ENCODE measurements at regions not wholly inside any gene's neighbourhood (a gene's known extent, or its start where the extent isn't known, plus 50 kb on each side); places are given as distances from the start of the nearest gene placed in this dataset.

DNA sequence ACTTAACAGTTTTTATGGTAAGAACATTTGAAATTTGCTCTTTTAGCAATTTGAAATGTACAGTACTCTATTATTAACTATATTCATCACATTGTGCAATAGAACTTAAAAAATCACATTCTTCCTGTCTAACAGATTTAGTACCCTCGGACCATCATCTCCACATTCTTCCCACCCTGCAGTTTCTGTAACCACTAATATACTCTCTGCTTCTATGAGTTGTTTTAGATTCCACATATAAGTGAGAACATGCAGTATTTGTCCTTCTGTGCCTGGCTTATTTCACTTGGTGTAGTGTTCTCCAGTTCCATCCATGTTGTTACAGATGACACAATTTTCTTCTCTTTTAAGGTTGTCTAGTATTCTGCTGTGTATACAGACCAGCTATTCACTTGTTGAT is 88.9 kb upstream of the SEC61G start:
- TF ChIP-seq CEBPB (IDR thresholded peaks at IDR 0.05) (no peak), YY1 (IDR thresholded peaks at IDR 0.05; ENCODE audit: low read depth) (no peak), FOXM1 (IDR thresholded peaks at IDR 0.05; ENCODE audit: borderline replicate concordance, low read depth) (no peak), REST (IDR thresholded peaks at IDR 0.05; ENCODE audit: low read depth) (no peak), NFIC (IDR thresholded peaks at IDR 0.05) (no peak), EGR1 (IDR thresholded peaks at IDR 0.05) (no peak), TCF12 (IDR thresholded peaks at IDR 0.05; ENCODE audit: low read depth) (no peak), TAF1 (IDR thresholded peaks at IDR 0.05; ENCODE audit: low read depth) (no peak), EP300 (IDR thresholded peaks at IDR 0.05; ENCODE audit: borderline replicate concordance) (no peak), ZBTB7A (IDR thresholded peaks at IDR 0.05; ENCODE audit: low read depth) (no peak), TEAD4 (IDR thresholded peaks at IDR 0.05) (no peak), CREB1 (IDR thresholded peaks at IDR 0.05; ENCODE audit: low read depth) (no peak), RAD21 (IDR thresholded peaks at IDR 0.05; ENCODE audit: low read depth) (no peak)
- TF ChIP-seq, protein P1, sequence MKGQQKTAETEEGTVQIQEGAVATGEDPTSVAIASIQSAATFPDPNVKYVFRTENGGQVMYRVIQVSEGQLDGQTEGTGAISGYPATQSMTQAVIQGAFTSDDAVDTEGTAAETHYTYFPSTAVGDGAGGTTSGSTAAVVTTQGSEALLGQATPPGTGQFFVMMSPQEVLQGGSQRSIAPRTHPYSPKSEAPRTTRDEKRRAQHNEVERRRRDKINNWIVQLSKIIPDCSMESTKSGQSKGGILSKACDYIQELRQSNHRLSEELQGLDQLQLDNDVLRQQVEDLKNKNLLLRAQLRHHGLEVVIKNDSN (IDR thresholded peaks at IDR 0.05), result no peak
- TF ChIP-seq, protein P2, sequence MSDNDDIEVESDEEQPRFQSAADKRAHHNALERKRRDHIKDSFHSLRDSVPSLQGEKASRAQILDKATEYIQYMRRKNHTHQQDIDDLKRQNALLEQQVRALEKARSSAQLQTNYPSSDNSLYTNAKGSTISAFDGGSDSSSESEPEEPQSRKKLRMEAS (IDR thresholded peaks at IDR 0.05), result no peak

- TF ChIP-seq EP300 (IDR thresholded peaks at IDR 0.05; ENCODE audit: borderline replicate concordance) (no peak), TEAD4 (IDR thresholded peaks at IDR 0.05) (no peak), CEBPB (IDR thresholded peaks at IDR 0.05) (no peak)
Observed at GRCh38 chr7:54856856-54857255, 97.8 kb upstream of the SEC61G start.

DNA sequence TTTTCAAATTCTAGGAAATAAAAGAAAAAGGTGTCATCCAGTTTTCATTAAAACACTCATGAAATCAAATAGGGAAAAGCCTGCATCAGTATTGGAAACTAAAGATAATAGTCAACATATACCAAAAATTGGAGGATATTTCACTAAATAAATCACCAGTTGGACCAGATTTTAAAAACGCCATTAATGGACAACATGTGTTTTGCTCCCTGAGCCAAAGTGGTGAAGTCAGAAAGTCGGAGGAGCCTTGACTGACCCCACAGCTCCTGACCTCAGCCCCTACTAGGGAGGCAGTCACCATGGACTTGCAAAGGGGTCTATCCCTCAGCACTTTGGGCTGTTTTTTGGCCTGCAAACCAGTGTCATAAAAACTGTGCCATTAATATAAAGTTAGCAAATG is 98.3 kb upstream of the SEC61G start:
- no peak for TF ChIP-seq TEAD4 (IDR thresholded peaks at IDR 0.05)

DNA sequence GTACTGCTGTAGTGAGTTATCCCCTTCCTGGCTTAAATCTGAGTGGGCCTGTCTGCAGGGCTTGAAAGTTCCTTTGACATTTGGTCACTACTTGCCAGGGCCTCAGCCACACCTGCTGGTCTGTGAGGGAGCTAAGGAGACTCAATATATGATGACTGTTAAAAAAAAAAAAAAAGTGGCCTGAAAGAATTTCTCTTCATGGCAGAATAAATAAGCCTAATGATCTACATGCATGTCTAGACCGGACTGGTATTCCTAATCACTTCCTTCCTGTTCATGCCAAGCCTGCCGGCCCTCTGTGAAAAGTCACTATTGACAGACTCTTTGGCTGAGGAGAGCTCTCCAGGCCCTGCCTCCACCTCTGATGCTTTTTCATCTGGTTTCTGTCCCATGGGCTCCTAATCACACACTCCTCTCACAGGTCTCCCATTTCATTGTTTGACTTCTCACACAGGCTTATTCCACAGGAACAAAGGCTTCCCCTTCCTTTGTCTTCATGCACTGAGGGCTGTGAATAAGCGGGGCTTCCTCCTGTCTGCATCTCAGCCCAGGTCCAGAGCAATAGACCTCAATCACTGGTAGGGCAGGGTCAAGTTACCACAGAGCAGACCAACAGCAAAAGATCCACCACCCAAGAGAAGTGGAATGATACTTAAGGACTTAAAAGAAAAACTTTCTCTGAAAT is 99.1 kb upstream of the SEC61G start:
- TF ChIP-seq CREB1 (IDR thresholded peaks at IDR 0.05; ENCODE audit: low read depth) (no peak), TAF1 (IDR thresholded peaks at IDR 0.05; ENCODE audit: low read depth) (no peak), REST (IDR thresholded peaks at IDR 0.05; ENCODE audit: low read depth) (no peak), NFIC (IDR thresholded peaks at IDR 0.05) (no peak)
- TF ChIP-seq, protein P1 (IDR thresholded peaks at IDR 0.05), result no peak

DNA sequence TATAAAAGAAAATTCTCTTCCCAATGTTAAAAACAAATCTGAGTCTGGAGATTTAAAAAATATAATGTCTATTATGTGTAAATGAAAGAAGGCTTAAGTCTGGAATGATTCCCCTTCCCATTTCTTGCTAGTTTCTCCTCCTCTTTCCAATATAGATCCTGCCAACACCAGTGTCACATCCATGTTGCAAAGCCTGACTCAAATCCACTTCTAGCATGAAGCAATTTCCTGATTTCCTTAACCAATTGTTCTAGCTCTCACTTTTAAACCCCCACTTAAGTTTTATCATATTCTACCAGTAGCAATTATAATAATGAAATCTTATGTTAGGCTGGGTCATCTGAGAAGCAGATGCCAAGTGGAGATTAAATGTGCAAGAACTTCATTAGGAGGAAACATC is 100.1 kb upstream of the SEC61G start:
- TF ChIP-seq YY1 (IDR thresholded peaks at IDR 0.05; ENCODE audit: low read depth) (no peak), TEAD4 (IDR thresholded peaks at IDR 0.05) (no peak), NFIC (IDR thresholded peaks at IDR 0.05) (no peak), EP300 (IDR thresholded peaks at IDR 0.05; ENCODE audit: borderline replicate concordance) (no peak), CREB1 (IDR thresholded peaks at IDR 0.05; ENCODE audit: low read depth) (no peak), RAD21 (IDR thresholded peaks at IDR 0.05; ENCODE audit: low read depth) (no peak)
- TF ChIP-seq, protein P1 (IDR thresholded peaks at IDR 0.05), result no peak
- TF ChIP-seq, protein P2 (IDR thresholded peaks at IDR 0.05), result no peak

DNA sequence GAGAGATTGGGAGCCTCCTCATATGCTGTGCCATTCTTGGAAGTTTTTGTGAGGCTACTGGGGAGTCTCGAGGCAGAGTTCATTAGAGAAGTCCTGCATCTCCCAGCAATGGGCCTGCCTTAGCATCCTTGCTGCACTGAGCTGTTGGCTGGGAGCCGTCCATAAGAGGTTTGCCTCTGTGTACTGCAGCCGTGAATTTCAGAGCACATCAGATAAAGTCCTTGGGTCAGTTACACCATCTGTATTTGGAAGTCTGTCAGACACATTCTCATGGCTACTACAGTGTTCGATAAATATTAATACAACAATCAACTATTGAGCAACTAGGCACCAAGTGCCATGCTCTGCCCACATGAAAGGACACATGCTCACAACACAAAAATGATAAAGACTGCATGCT is 100.5 kb upstream of the SEC61G start:
- TF ChIP-seq FOXM1 (IDR thresholded peaks at IDR 0.05; ENCODE audit: borderline replicate concordance, low read depth), result no peak
- no peak for TF ChIP-seq CEBPB (IDR thresholded peaks at IDR 0.05)
- no peak for TF ChIP-seq TCF12 (IDR thresholded peaks at IDR 0.05; ENCODE audit: low read depth)
- TF ChIP-seq EGR1 (IDR thresholded peaks at IDR 0.05), result no peak
- TF ChIP-seq TAF1 (IDR thresholded peaks at IDR 0.05; ENCODE audit: low read depth), result no peak
